H9 (cell line): ENCODE measurements at regions not wholly inside any gene's neighbourhood (a gene's known extent, or its start where the extent isn't known, plus 50 kb on each side); places are given as distances from the start of the nearest gene placed in this dataset.

Source experiments
- DNase-seq: peaks from one replicate; pipeline ENCODE4 v3.0.0-alpha.2; 2017
- H2AFZ ChIP-seq: one replicate; pipeline ENCODE4 v1.6.1; 2013; ENCODE audit warnings: mild to moderate bottlenecking, low read length, control low read depth, moderate library complexity
- H2AK5ac ChIP-seq: 2 replicates; pipeline ENCODE4 v1.6.1; 2013; ENCODE audit warnings: low read length, control low read depth, mixed read lengths; ENCODE audit not compliant: insufficient read length
- H2BK120ac ChIP-seq: one replicate; pipeline ENCODE4 v1.6.1; 2013; ENCODE audit warnings: low read depth, mild to moderate bottlenecking, low read length, control low read depth, inconsistent platforms; ENCODE audit not compliant: poor library complexity, severe bottlenecking
- H2BK12ac ChIP-seq: 2 replicates; pipeline ENCODE4 v1.6.1; 2013; ENCODE audit warnings: low read length, control low read depth, mixed read lengths, low read depth; ENCODE audit not compliant: insufficient read length
- H2BK15ac ChIP-seq: 2 replicates; pipeline ENCODE4 v1.6.1; 2013; ENCODE audit warnings: low read depth, low read length, control low read depth
- H2BK20ac ChIP-seq: one replicate; pipeline ENCODE4 v1.6.1; 2013; ENCODE audit warnings: low read depth, mild to moderate bottlenecking, low read length, control low read depth, inconsistent platforms; ENCODE audit not compliant: poor library complexity, severe bottlenecking
- H2BK5ac ChIP-seq: 2 replicates; pipeline ENCODE4 v1.6.1; 2013; ENCODE audit warnings: low read length, control low read depth, mixed read lengths; ENCODE audit not compliant: insufficient read length
- H3K14ac ChIP-seq: 2 replicates; pipeline ENCODE4 v1.6.1; 2013; ENCODE audit warnings: low read length, control low read depth; ENCODE audit not compliant: insufficient read depth
- H3K18ac ChIP-seq: 2 replicates; pipeline ENCODE4 v1.6.1; 2013; ENCODE audit warnings: low read depth, mild to moderate bottlenecking, mixed read lengths, low read length, control low read depth; ENCODE audit not compliant: insufficient read length
- H3K23ac ChIP-seq: 2 replicates; pipeline ENCODE4 v1.6.1; 2013; ENCODE audit warnings: low read length, control low read depth, mixed read lengths, low read depth; ENCODE audit not compliant: insufficient read length
- H3K23me2 ChIP-seq: 2 replicates; pipeline ENCODE4 v1.6.1; 2013; ENCODE audit warnings: low read depth, mild to moderate bottlenecking, mixed read lengths, low read length, control low read depth; ENCODE audit not compliant: insufficient read length, poor library complexity, severe bottlenecking
- H3K27ac ChIP-seq: 2 replicates; pipeline ENCODE4 v1.5.1; 2013; ENCODE audit warnings: low read length, control low read depth, mixed read lengths, low read depth; ENCODE audit not compliant: insufficient read length
- H3K27me3 ChIP-seq: 2 replicates; pipeline ENCODE4 v1.6.1; 2013; ENCODE audit warnings: low read length, control low read depth, inconsistent platforms; ENCODE audit not compliant: insufficient read depth
- H3K4ac ChIP-seq: 2 replicates; pipeline ENCODE4 v1.6.1; 2013; ENCODE audit warnings: low read depth, mild to moderate bottlenecking, control low read depth, inconsistent platforms, low read length, moderate library complexity
- H3K4me1 ChIP-seq: 2 replicates; pipeline ENCODE4 v1.6.1; 2013; ENCODE audit warnings: low read length, control low read depth, inconsistent platforms; ENCODE audit not compliant: insufficient read depth
- H3K4me2 ChIP-seq: 2 replicates; pipeline ENCODE4 v1.6.1; 2013; ENCODE audit warnings: low read length, control low read depth, mixed read lengths; ENCODE audit not compliant: insufficient read length, insufficient read depth
- H3K56ac ChIP-seq: 2 replicates; pipeline ENCODE4 v1.6.1; 2013; ENCODE audit warnings: low read depth, mild to moderate bottlenecking, mixed read lengths, low read length, control low read depth; ENCODE audit not compliant: insufficient read length
- H3K79me1 ChIP-seq: 2 replicates; pipeline ENCODE4 v1.6.1; 2013; ENCODE audit warnings: low read depth, mild to moderate bottlenecking, moderate library complexity, low read length, control low read depth, inconsistent platforms; ENCODE audit not compliant: insufficient read depth, poor library complexity, severe bottlenecking
- H3K79me2 ChIP-seq: 2 replicates; pipeline ENCODE4 v1.6.1; 2013; ENCODE audit warnings: low read length, control low read depth, inconsistent platforms; ENCODE audit not compliant: insufficient read depth
- H3K9ac ChIP-seq: 2 replicates; pipeline ENCODE4 v1.6.1; 2013; ENCODE audit warnings: low read length, control low read depth, mixed read lengths; ENCODE audit not compliant: insufficient read length; ENCODE audit errors: extremely low read depth
- H3K9me3 ChIP-seq: one replicate; pipeline ENCODE4 v1.6.1; 2013; ENCODE audit warnings: low read depth, low read length, inconsistent platforms; ENCODE audit not compliant: control insufficient read depth
- H3T11ph ChIP-seq: one replicate; pipeline ENCODE4 v1.6.1; 2013; ENCODE audit warnings: mild to moderate bottlenecking, low read length, control low read depth, inconsistent platforms
- H4K20me1 ChIP-seq: one replicate; pipeline ENCODE4 v1.6.1; 2013; ENCODE audit not compliant: control insufficient read depth, insufficient read length, insufficient read depth
- H4K5ac ChIP-seq: 2 replicates; pipeline ENCODE4 v1.6.1; 2013; ENCODE audit warnings: low read depth, mild to moderate bottlenecking, mixed read lengths, low read length, control low read depth; ENCODE audit not compliant: insufficient read length
- H4K8ac ChIP-seq: replicated peaks from 2 replicates; pipeline ENCODE4 v1.6.1; 2013; ENCODE audit warnings: low read length, control low read depth, mixed read lengths, low read depth; ENCODE audit not compliant: insufficient read length
- H4K91ac ChIP-seq: 2 replicates; pipeline ENCODE4 v1.6.1; 2013; ENCODE audit warnings: low read depth, mild to moderate bottlenecking, moderate library complexity, mixed read lengths, low read length, control low read depth; ENCODE audit not compliant: insufficient read length
- H3K27ac Mint-ChIP-seq, 3 experiments: 2 replicates in 2 of 3; 3 replicates in 1 of 3; pipeline ENCODE4 v1.8.0; 2020 to 2021; ENCODE audit warnings: mixed read lengths in 3 of 3, mild to moderate bottlenecking in 1 of 3, moderate library complexity in 1 of 3
- H3K27me3 Mint-ChIP-seq: 2 replicates; pipeline ENCODE4 v1.8.0; 2021; ENCODE audit warnings: low read depth, mild to moderate bottlenecking, moderate library complexity, mixed read lengths
- H3K36me3 Mint-ChIP-seq, 3 experiments: 2 replicates in 2 of 3; 3 replicates in 1 of 3; pipeline ENCODE4 v1.8.0; 2020 to 2021; ENCODE audit warnings: low read depth in 3 of 3, mixed read lengths in 3 of 3; ENCODE audit not compliant: insufficient read depth in 1 of 3
- H3K4me1 Mint-ChIP-seq, 2 experiments: 2 replicates each; pipeline ENCODE4 v1.8.0; 2020; ENCODE audit warnings: mixed read lengths in 2 of 2
- H3K4me3 Mint-ChIP-seq, 2 experiments: 2 replicates in 1 of 2; 3 replicates in 1 of 2; pipeline ENCODE4 v1.8.0; 2020 to 2021; ENCODE audit warnings: mild to moderate bottlenecking in 2 of 2, mixed read lengths in 2 of 2, moderate library complexity in 1 of 2
- H3K9me3 Mint-ChIP-seq, 2 experiments: 2 replicates in 1 of 2; 3 replicates in 1 of 2; pipeline ENCODE4 v1.8.0; 2020; ENCODE audit warnings: mild to moderate bottlenecking in 2 of 2, mixed read lengths in 2 of 2, moderate library complexity in 1 of 2
- WGBS: extraction: QIAGEN DNeasy Blood & Tissue Kit; methylation state at CpG from one replicate; pipeline ENCODE4 v1.1.7; 2013; ENCODE audit warnings: missing lambda C conversion rate, low lambda C conversion rate, mixed read lengths; ENCODE audit not compliant: insufficient read length; ENCODE audit errors: extremely low coverage; 5-methylcytosine and 5-hydroxymethylcytosine counted together
- TF ChIP-seq, protein P1 (sequence below): fragments of 200-600 bp; sonication (generic); conservative IDR thresholded peaks from 3 replicates; pipeline ENCODE4 v1.8.0; 2021; ENCODE audit warnings: antibody characterized with exemption, mild to moderate bottlenecking

DNA sequence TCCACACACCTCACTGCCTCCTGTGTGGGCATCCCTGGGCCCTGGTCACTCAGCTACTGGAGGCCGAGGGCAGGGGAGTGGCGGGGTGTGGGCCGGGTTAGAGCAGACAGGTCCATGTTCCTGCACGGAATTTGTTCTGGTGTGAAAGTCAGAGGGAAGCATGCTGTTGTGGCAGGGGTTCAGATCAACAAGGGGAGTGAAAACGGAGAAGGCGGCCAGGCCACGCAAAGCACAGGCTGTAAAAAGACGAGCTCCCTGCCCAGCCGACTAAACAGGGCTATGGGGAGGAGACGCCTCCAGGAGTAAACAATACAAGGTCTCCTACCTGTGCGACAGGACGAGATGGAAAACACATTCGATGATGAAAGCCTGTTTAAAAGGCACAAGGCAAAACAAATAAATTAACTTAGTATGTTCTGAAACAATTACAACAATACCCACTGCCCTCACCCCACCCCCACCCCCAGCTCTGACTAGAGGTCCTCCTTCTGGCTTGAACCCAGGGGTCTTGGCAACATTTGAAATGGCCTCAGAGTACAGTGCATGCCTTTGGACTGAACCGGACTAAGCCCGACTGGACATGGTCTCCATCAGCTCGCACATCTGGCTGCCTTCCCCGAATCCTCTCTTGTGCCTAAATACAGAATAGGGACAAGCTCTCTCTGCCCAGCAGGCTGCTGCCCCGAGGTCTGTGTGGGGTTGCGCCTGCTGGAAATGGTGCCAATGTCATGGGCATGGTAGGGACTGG, 274.9 kb upstream of the DIO3 start:
- H3K9me3 ChIP-seq, result no peaks in the 10 kb centered on the region
- H3K4me3 Mint-ChIP-seq, result no peak overlapping the region
- H2AFZ ChIP-seq, result no peak overlapping the region
- H3K79me2 ChIP-seq, result no peaks in the 10 kb centered on the region
- no peaks in the 10 kb centered on the region; a peak in 1 of 5 replicates for H3K9me3 Mint-ChIP-seq
- peaks cover 10% of the 10 kb centered on the region for H3K27me3 Mint-ChIP-seq
- no peak overlapping the region for H2BK120ac ChIP-seq
- H3K4me1 Mint-ChIP-seq, result peaks cover 24 to 31% of the 10 kb centered on the region in 2 experiments
- H2BK15ac ChIP-seq, result no peak overlapping the region
- H3K27ac Mint-ChIP-seq, result no peak overlapping the region
- H3K23me2 ChIP-seq, result no peaks in the 10 kb centered on the region
- no peaks in the 10 kb centered on the region for H4K20me1 ChIP-seq
- no CpG with 5 or more reads among the region's 19 CpGs for WGBS
- H3K4me2 ChIP-seq, result no peak overlapping the region
- no peak overlapping the region for H2BK20ac ChIP-seq
- peaks cover 0 to 4% (median 0%) of the 10 kb centered on the region in 3 experiments; a peak in 2 of 7 replicates for H3K36me3 Mint-ChIP-seq
- H2BK5ac ChIP-seq, result no peak overlapping the region
- no peak overlapping the region for H3T11ph ChIP-seq
- H4K91ac ChIP-seq, result no peak overlapping the region
- no peak overlapping the region for H3K23ac ChIP-seq
- H3K4ac ChIP-seq, result no peak overlapping the region
- H3K79me1 ChIP-seq, result no peaks in the 10 kb centered on the region
- no peak for DNase-seq
- TF ChIP-seq, protein P1, sequence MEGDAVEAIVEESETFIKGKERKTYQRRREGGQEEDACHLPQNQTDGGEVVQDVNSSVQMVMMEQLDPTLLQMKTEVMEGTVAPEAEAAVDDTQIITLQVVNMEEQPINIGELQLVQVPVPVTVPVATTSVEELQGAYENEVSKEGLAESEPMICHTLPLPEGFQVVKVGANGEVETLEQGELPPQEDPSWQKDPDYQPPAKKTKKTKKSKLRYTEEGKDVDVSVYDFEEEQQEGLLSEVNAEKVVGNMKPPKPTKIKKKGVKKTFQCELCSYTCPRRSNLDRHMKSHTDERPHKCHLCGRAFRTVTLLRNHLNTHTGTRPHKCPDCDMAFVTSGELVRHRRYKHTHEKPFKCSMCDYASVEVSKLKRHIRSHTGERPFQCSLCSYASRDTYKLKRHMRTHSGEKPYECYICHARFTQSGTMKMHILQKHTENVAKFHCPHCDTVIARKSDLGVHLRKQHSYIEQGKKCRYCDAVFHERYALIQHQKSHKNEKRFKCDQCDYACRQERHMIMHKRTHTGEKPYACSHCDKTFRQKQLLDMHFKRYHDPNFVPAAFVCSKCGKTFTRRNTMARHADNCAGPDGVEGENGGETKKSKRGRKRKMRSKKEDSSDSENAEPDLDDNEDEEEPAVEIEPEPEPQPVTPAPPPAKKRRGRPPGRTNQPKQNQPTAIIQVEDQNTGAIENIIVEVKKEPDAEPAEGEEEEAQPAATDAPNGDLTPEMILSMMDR, result no peak
- no peaks in the 10 kb centered on the region for H3K27me3 ChIP-seq
- H4K5ac ChIP-seq, result no peak overlapping the region
- H3K14ac ChIP-seq, result no peak overlapping the region
- H2BK12ac ChIP-seq, result no peak overlapping the region
- H3K56ac ChIP-seq, result no peak overlapping the region
- no peaks in the 10 kb centered on the region; the same call in 1 of the 2 replicates for H3K4me1 ChIP-seq
- H3K27ac ChIP-seq, result no peak overlapping the region
- no peak overlapping the region for H3K18ac ChIP-seq
- H2AK5ac ChIP-seq, result no peak overlapping the region
- no peak overlapping the region for H3K9ac ChIP-seq
- no peak overlapping the region for H4K8ac ChIP-seq
